H1 (cell line): ENCODE measurements at regions not wholly inside any gene's neighbourhood (a gene's known extent, or its start where the extent isn't known, plus 50 kb on each side); places are given as distances from the start of the nearest gene placed in this dataset.

Source experiments
- CTCF ChIA-PET: fragments of 300-600 bp; sonication (Branson Sonifier 250); formaldehyde crosslinking; loops from one replicate; lab custom pipeline; 2021; ENCODE audit not compliant: partially characterized antibody; lab: Charles Lee
- POLR2A ChIA-PET: fragments of 300-600 bp; sonication (Branson Sonifier 250); formaldehyde crosslinking; loops from one replicate; lab custom pipeline; 2021; ENCODE audit warnings: inconsistent platforms; ENCODE audit not compliant: partially characterized antibody; lab: Charles Lee
- DNase-seq, 2 experiments: peaks; one replicate each; pipeline versions ENCODE4 v3.0.0 to v3.0.0-alpha.2; 2010 to 2022; ENCODE audit warnings: low spot score in 2 of 2, low read depth in 1 of 2, mixed read lengths in 1 of 2
- FAIRE-seq: peaks from 2 replicates; lab custom pipeline; 2011; peaks lifted over from hg19 to GRCh38; lab: Jason Lieb, UNC
- H2AFZ ChIP-seq: 2 replicates; pipeline ENCODE4 v1.8.1; 2012; ENCODE audit warnings: low read length, inconsistent platforms
- H2AK5ac ChIP-seq: 2 replicates; pipeline ENCODE4 v1.6.1; 2013; ENCODE audit warnings: low read depth, low read length
- H2BK120ac ChIP-seq: replicated peaks from 2 replicates; pipeline ENCODE3; 2013; ENCODE audit warnings: low read depth, low read length, inconsistent platforms
- H2BK12ac ChIP-seq: 2 replicates; pipeline ENCODE4 v1.6.1; 2013; ENCODE audit warnings: low read depth, low read length
- H2BK15ac ChIP-seq: 2 replicates; pipeline ENCODE4 v1.6.1; 2013; ENCODE audit warnings: low read length
- H2BK20ac ChIP-seq: 2 replicates; pipeline ENCODE4 v1.6.1; 2013; ENCODE audit warnings: low read length
- H2BK5ac ChIP-seq: 2 replicates; pipeline ENCODE4 v1.6.1; 2013; ENCODE audit warnings: low read depth, low read length
- H3K14ac ChIP-seq: 2 replicates; pipeline ENCODE4 v1.6.1; 2013; ENCODE audit warnings: inconsistent platforms; ENCODE audit not compliant: insufficient read length
- H3K18ac ChIP-seq: 2 replicates; pipeline ENCODE4 v1.6.1; 2013; ENCODE audit warnings: low read length; ENCODE audit errors: extremely low read depth
- H3K23ac ChIP-seq: 2 replicates; pipeline ENCODE4 v1.6.1; 2013; ENCODE audit warnings: inconsistent platforms; ENCODE audit not compliant: insufficient read length
- H3K23me2 ChIP-seq: 2 replicates; pipeline ENCODE4 v1.6.1; 2013; ENCODE audit warnings: low read depth, low read length
- H3K27ac ChIP-seq: 2 replicates; pipeline ENCODE4 v1.6.1; 2011; ENCODE audit warnings: low read depth, low read length, inconsistent platforms
- H3K27me3 ChIP-seq, 4 experiments: replicated peaks in 1 of 4; 1 replicate in 1 of 4; 2 replicates in 3 of 4; pipeline versions ENCODE4 v1.6.1 to v1.8.1; 2011 to 2013; ENCODE audit warnings: low read length in 3 of 4, mild to moderate bottlenecking in 3 of 4, inconsistent platforms in 2 of 4, mixed read lengths in 2 of 4, moderate library complexity in 1 of 4; ENCODE audit not compliant: control insufficient read depth in 3 of 4, insufficient read depth in 3 of 4; ENCODE audit errors: extremely low read depth in 1 of 4
- H3K36me3 ChIP-seq, 4 experiments: 2 replicates each; pipeline versions ENCODE4 v1.6.1 to v1.8.1; 2011 to 2013; ENCODE audit warnings: mild to moderate bottlenecking in 4 of 4, low read length in 3 of 4, moderate library complexity in 2 of 4, control low read depth in 1 of 4, inconsistent platforms in 1 of 4; ENCODE audit not compliant: insufficient read depth in 4 of 4, control insufficient read depth in 2 of 4
- H3K4ac ChIP-seq: replicated peaks from 2 replicates; pipeline ENCODE3; 2013; ENCODE audit warnings: low read length, low read depth, mixed read lengths, inconsistent platforms; ENCODE audit not compliant: insufficient read length
- H3K4me1 ChIP-seq, 4 experiments: replicated peaks in 1 of 4; 1 replicate in 1 of 4; 2 replicates in 3 of 4; pipeline versions ENCODE4 v1.6.1 to v1.8.1; 2011 to 2013; ENCODE audit warnings: low read length in 3 of 4, inconsistent platforms in 2 of 4, mixed read lengths in 1 of 4; ENCODE audit not compliant: insufficient read depth in 4 of 4, control insufficient read depth in 3 of 4
- H3K4me2 ChIP-seq, 2 experiments: 2 replicates each; pipeline versions ENCODE4 v1.6.1 to v1.8.1; 2011 to 2013; ENCODE audit warnings: low read depth in 2 of 2, low read length in 2 of 2, control low read depth in 1 of 2, inconsistent platforms in 1 of 2, mild to moderate bottlenecking in 1 of 2; ENCODE audit not compliant: insufficient read depth in 1 of 2
- H3K4me3 ChIP-seq, 4 experiments: fragments of 200-600, 300-600 bp in 1 of 4; sonication (generic), shearing (Covaris generic), sonication (Bioruptor Twin) in 1 of 4; 2 replicates each; pipeline versions ENCODE4 v1.5.1 to v1.8.1; 2011 to 2016; ENCODE audit warnings: low read length in 4 of 4, low read depth in 3 of 4, control low read depth in 2 of 4, inconsistent platforms in 2 of 4, mild to moderate bottlenecking in 2 of 4, mixed read lengths in 1 of 4, moderate library complexity in 1 of 4; ENCODE audit not compliant: insufficient read depth in 2 of 4; ENCODE audit errors: extremely low read depth in 1 of 4
- H3K56ac ChIP-seq: replicated peaks from 2 replicates; pipeline ENCODE3; 2013; ENCODE audit warnings: low read depth, mild to moderate bottlenecking, mixed read lengths, low read length, inconsistent platforms; ENCODE audit not compliant: insufficient read length
- H3K79me1 ChIP-seq: 2 replicates; pipeline ENCODE4 v1.6.1; 2013; ENCODE audit warnings: low read depth, low read length, control low read depth
- H3K79me2 ChIP-seq, 2 experiments: 2 replicates each; pipeline versions ENCODE4 v1.6.1 to v1.8.1; 2012 to 2013; ENCODE audit warnings: low read length in 2 of 2, mild to moderate bottlenecking in 2 of 2, inconsistent platforms in 1 of 2; ENCODE audit not compliant: insufficient read depth in 2 of 2, control insufficient read depth in 1 of 2
- H3K9ac ChIP-seq, 4 experiments: replicated peaks in 1 of 4; 1 replicate in 1 of 4; 2 replicates in 3 of 4; pipeline versions ENCODE4 v1.6.1 to v1.8.1; 2011 to 2013; ENCODE audit warnings: low read depth in 3 of 4, low read length in 3 of 4, control low read depth in 2 of 4, mild to moderate bottlenecking in 2 of 4, moderate library complexity in 2 of 4, inconsistent platforms in 1 of 4; ENCODE audit errors: extremely low read depth in 1 of 4
- H3K9me3 ChIP-seq, 2 experiments: 2 replicates each; pipeline versions ENCODE4 v1.6.1 to v1.8.1; 2012 to 2013; ENCODE audit warnings: mild to moderate bottlenecking in 2 of 2, moderate library complexity in 2 of 2, control low read depth in 1 of 2, inconsistent platforms in 1 of 2, low read depth in 1 of 2, low read length in 1 of 2, mixed read lengths in 1 of 2; ENCODE audit not compliant: insufficient read depth in 2 of 2
- H4K20me1 ChIP-seq, 2 experiments: replicated peaks in 1 of 2; 2 replicates each; pipeline versions ENCODE3 to v1.8.1; 2011 to 2013; ENCODE audit warnings: inconsistent platforms in 2 of 2, low read length in 2 of 2, mild to moderate bottlenecking in 1 of 2; ENCODE audit not compliant: insufficient read depth in 2 of 2, control insufficient read depth in 1 of 2
- H4K5ac ChIP-seq: 2 replicates; pipeline ENCODE4 v1.6.1; 2013; ENCODE audit warnings: low read length, low read depth, mixed read lengths, inconsistent platforms; ENCODE audit not compliant: insufficient read length
- H4K8ac ChIP-seq: 2 replicates; pipeline ENCODE4 v1.8.0; 2013; ENCODE audit warnings: mild to moderate bottlenecking, moderate library complexity, low read length, inconsistent platforms; ENCODE audit not compliant: insufficient read depth; ENCODE audit errors: extremely low read depth
- H4K91ac ChIP-seq: replicated peaks from 2 replicates; pipeline ENCODE3; 2013; ENCODE audit warnings: low read length, mixed read lengths, inconsistent platforms; ENCODE audit not compliant: insufficient read length
- BACH1 ChIP-seq: IDR thresholded peaks from 2 replicates; pipeline ENCODE4 v1.6.1; 2012; ENCODE audit warnings: low read length, improper control_type of control experiment
- CBX8 ChIP-seq: fragments of 300-800, 300-1000 bp; sonication (generic); IDR thresholded peaks from 2 replicates; pipeline ENCODE4 v1.7.1; 2016; ENCODE audit warnings: low read depth, low read length, borderline replicate concordance
- CHD1 ChIP-seq: IDR thresholded peaks from 2 replicates; pipeline ENCODE4 v1.6.1; 2012; ENCODE audit warnings: low read depth, low read length, improper control_type of control experiment
- CHD2 ChIP-seq: IDR thresholded peaks from 2 replicates; pipeline ENCODE4 v1.6.1; 2012; ENCODE audit warnings: low read length, improper control_type of control experiment
- EZH2 ChIP-seq: fragments of 200-600 bp; sonication (generic); IDR thresholded peaks from 2 replicates; pipeline ENCODE4 v1.7.1; 2012; ENCODE audit warnings: low read depth, mild to moderate bottlenecking, moderate library complexity, low read length, inconsistent platforms; ENCODE audit not compliant: severe bottlenecking
- GABPA ChIP-seq: IDR thresholded peaks from 2 replicates; pipeline ENCODE4 v1.6.1; 2011; ENCODE audit warnings: mild to moderate bottlenecking, low read length, moderate library complexity, borderline replicate concordance; ENCODE audit not compliant: insufficient read depth
- HDAC6 ChIP-seq: IDR thresholded peaks from one replicate; pipeline ENCODE4 v1.7.1; 2012; ENCODE audit warnings: low read depth, mild to moderate bottlenecking, inconsistent platforms, low read length, moderate library complexity
- NANOG ChIP-seq: IDR thresholded peaks from 2 replicates; pipeline ENCODE4 v1.6.1; 2011; ENCODE audit warnings: low read length, low read depth, mild to moderate bottlenecking, inconsistent platforms; ENCODE audit not compliant: insufficient read depth, poor library complexity, severe bottlenecking
- RAD21 ChIP-seq, 2 experiments: IDR thresholded peaks in 1 of 2; conservative IDR thresholded peaks in 1 of 2; 2 replicates each; pipeline ENCODE4 v1.6.1; 2011; ENCODE audit warnings: low read depth in 2 of 2, low read length in 2 of 2, improper control_type of control experiment in 1 of 2, inconsistent platforms in 1 of 2, mild to moderate bottlenecking in 1 of 2, moderate library complexity in 1 of 2
- SIN3A ChIP-seq, 2 experiments: IDR thresholded peaks in 1 of 2; conservative IDR thresholded peaks in 1 of 2; 2 replicates each; pipeline ENCODE4 v1.6.1; 2011 to 2012; ENCODE audit warnings: low read length in 2 of 2, improper control_type of control experiment in 1 of 2, low read depth in 1 of 2, mild to moderate bottlenecking in 1 of 2
- SP1 ChIP-seq: IDR thresholded peaks from 2 replicates; pipeline ENCODE4 v1.6.1; 2011; ENCODE audit warnings: low read depth, low read length
- TAF7 ChIP-seq: optimal IDR thresholded peaks from 2 replicates; pipeline ENCODE3; 2011; ENCODE audit warnings: low read depth, mild to moderate bottlenecking, inconsistent platforms, low read length, moderate library complexity, borderline replicate concordance

DNA sequence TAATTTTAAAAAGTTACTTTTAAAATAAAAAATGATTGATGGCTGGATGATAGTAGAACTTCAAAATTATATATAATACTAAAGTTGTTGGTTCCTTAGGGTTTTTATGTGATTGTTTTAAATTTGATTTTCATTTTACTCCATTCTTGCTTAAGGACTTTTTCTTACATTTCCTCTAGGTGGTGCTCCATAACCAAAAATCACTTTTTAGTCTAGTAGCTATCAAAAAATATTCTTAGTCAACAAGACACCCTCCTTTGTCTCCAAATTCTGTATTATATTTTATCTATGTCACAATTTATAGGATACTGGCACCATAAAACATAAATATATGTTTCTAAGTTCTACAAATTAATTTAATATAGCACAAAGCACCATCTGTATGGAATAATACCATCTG lies 67.2 kb upstream of the BRWD3 start:
- Histone ChIP-seq H3K4me3 (no peak overlapping the region), H2AFZ (no peak overlapping the region), H4K91ac (no peak overlapping the region), H3K4ac (no peak overlapping the region), H3K36me3 (no peaks in the 10 kb centered on the region), H2BK120ac (no peak overlapping the region), H3K9me3 (no peaks in the 10 kb centered on the region), H2AK5ac (no peak overlapping the region), H3K23me2 (no peaks in the 10 kb centered on the region), H3K79me2 (no peaks in the 10 kb centered on the region), H3K27ac (no peak overlapping the region), H3K27me3 (no peaks in the 10 kb centered on the region), H3K14ac (no peak overlapping the region), H3K9ac (no peak overlapping the region), H2BK12ac (no peak overlapping the region), H3K4me2 (no peak overlapping the region), H3K79me1 (no peaks in the 10 kb centered on the region), H2BK5ac (no peak overlapping the region), H2BK20ac (no peak overlapping the region), H3K18ac (no peak overlapping the region), H4K20me1 (no peaks in the 10 kb centered on the region), H4K5ac (no peak overlapping the region), H2BK15ac (no peak overlapping the region), H4K8ac (no peak overlapping the region), H3K23ac (no peak overlapping the region), H3K4me1 (no peaks in the 10 kb centered on the region), H3K56ac (no peak overlapping the region)
- ChIA-PET POLR2A (no interaction called here), CTCF (interaction anchor here (1.1 to 1.5 kb wide), 3 partner anchors 15 to 680 kb away, joined by 3 to 4 read pairs (median 3); no protein-coding TSS in a partner anchor)
- FAIRE-seq (no peak), DNase-seq (no peak)
- TF ChIP-seq EZH2 (no peak), CBX8 (no peak), CHD1 (no peak), HDAC6 (no peak), RAD21 (IDR thresholded peaks at IDR 0.05 in 1 of 2, conservative IDR thresholded peaks at IDR 0.05 in 1 of 2; ENCODE audit: low read depth in 2 of 2, low read length in 2 of 2) (peak in 1 of 2 experiments; percentile 44; a peak in 3 of 4 replicates), CHD2 (no peak), SP1 (no peak), NANOG (no peak), SIN3A (conservative IDR thresholded peaks at IDR 0.05 in 1 of 2, IDR thresholded peaks at IDR 0.05 in 1 of 2; ENCODE audit: low read depth in 1 of 2, low read length in 2 of 2) (no peak), BACH1 (no peak), GABPA (no peak), TAF7 (no peak)
